NCI-H1930 (cell line): ENCODE measurements at regions not wholly inside any gene's neighbourhood (a gene's known extent, or its start where the extent isn't known, plus 50 kb on each side); places are given as distances from the start of the nearest gene placed in this dataset.
"Not testable (repeated sequence)": the region's sequence is repeated elsewhere in the genome, so short reads cannot be mapped to it uniquely, and the experiment has no call there.

Source experiments
- DNase-seq, 2 experiments: peaks; one replicate each; lab custom pipeline; 2025; lab: John Stamatoyannopoulos, UW

- not testable (repeated sequence) for DNase-seq
Observed at GRCh38 chr2:66242888-66243287, 192.0 kb upstream of the MEIS1 start.

- no peak for DNase-seq
Observed at GRCh38 chr2:66242099-66242789, 192.7 kb upstream of the MEIS1 start.

GRCh38 chr2:66240286-66240685, 194.6 kb upstream of the MEIS1 start:
- DNase-seq, result no peak

- DNase-seq, result no peak
Observed at GRCh38 chr2:66239655-66240054, 195.3 kb upstream of the MEIS1 start.

- no peak for DNase-seq
Observed at GRCh38 chr2:66237803-66238379, 197.0 kb upstream of the MEIS1 start.

GRCh38 chr2:66236816-66237802, 197.8 kb upstream of the MEIS1 start:
- DNase-seq, result no peak

GRCh38 chr2:66236067-66236685, 198.7 kb upstream of the MEIS1 start:
- DNase-seq, result no peak

- DNase-seq, result no peak
Observed at GRCh38 chr2:66235428-66235827, 199.5 kb upstream of the MEIS1 start.

- no peak for DNase-seq
Observed at GRCh38 chr2:66233981-66234380, 200.9 kb upstream of the MEIS1 start.

- no peak for DNase-seq
Observed at GRCh38 chr2:66228128-66228547, 206.8 kb upstream of the MEIS1 start.

- no peak for DNase-seq
Observed at GRCh38 chr2:66217039-66217585, 217.8 kb upstream of the MEIS1 start.

GRCh38 chr2:66212749-66213148, 222.2 kb upstream of the MEIS1 start:
- DNase-seq, result no peak

- DNase-seq, result no peak
Observed at GRCh38 chr2:66202586-66202985, 232.3 kb upstream of the MEIS1 start.

GRCh38 chr2:66201242-66201641, 233.7 kb upstream of the MEIS1 start:
- DNase-seq, result no peak

GRCh38 chr2:66198873-66199272, 236.1 kb upstream of the MEIS1 start:
- no peak for DNase-seq

GRCh38 chr2:66192888-66193287, 242.0 kb upstream of the MEIS1 start:
- DNase-seq, result no peak

- no peak for DNase-seq
Observed at GRCh38 chr2:66191311-66191710, 243.6 kb upstream of the MEIS1 start.

- DNase-seq, result no peak
Observed at GRCh38 chr2:66189553-66189952, 245.4 kb upstream of the MEIS1 start.

GRCh38 chr2:66186537-66186936, 248.4 kb upstream of the MEIS1 start:
- DNase-seq, result no peak

- DNase-seq, result no peak
Observed at GRCh38 chr2:66185497-66186054, 249.3 kb upstream of the MEIS1 start.

GRCh38 chr2:66177128-66177796, 257.7 kb upstream of the MEIS1 start:
- DNase-seq, result not testable (repeated sequence)
